A549 (cell line): ENCODE measurements at regions not wholly inside any gene's neighbourhood (a gene's known extent, or its start where the extent isn't known, plus 50 kb on each side); places are given as distances from the start of the nearest gene placed in this dataset.

Source experiments
- HDAC2 ChIP-seq: fragments of 200-600 bp; sonication (generic); IDR thresholded peaks from 2 replicates; pipeline ENCODE4 v1.6.1; 2016
- RNF2 ChIP-seq: fragments of 200-600 bp; sonication (generic); IDR thresholded peaks from 2 replicates; pipeline ENCODE4 v1.6.1; 2016; ENCODE audit warnings: low read depth, mild to moderate bottlenecking, antibody characterized with exemption, moderate library complexity, borderline replicate concordance
- TF ChIP-seq, protein P1 (sequence below): fragments of >200 bp; sonication (Bioruptor Twin); formaldehyde crosslinking; IDR thresholded peaks from 3 replicates; pipeline ENCODE4 v1.5.1; 2016
- TF ChIP-seq, protein P2 (sequence below): IDR thresholded peaks from 2 replicates; pipeline ENCODE4 v1.6.1; 2012; ENCODE audit warnings: low read depth, borderline replicate concordance

DNA sequence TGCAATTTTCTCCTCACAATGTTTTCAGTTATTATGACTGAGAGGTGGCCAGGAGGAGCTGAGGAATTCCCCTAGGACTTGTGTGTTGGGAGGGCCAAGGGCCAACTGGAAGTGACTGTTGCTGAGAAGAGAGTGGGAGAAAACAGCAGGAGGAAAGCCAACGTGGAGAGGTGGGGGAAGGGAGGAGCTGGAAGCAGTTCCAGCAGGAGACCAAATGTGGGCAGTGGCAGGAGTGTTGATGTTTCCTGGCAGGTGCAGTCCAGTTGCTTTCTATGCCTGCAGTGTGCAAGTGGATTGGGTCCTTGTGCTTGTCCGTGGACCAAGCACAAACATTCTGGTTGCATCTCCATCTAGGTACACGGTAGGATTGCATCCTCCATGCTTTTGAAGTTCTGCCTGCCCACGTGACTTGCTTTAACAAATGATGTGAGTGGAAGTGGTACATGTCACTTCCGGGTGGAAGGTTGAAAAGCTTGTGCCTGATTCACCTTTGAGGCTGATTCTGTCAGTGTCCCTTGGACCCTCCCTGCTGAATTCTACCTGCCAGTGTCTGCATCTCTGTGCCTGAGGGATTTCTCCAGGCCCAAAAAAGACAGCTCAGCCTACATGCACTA lies 54.7 kb upstream of the CRHR1 start:
- no peak for TF ChIP-seq RNF2
- no peak for TF ChIP-seq HDAC2
- TF ChIP-seq, protein P1, sequence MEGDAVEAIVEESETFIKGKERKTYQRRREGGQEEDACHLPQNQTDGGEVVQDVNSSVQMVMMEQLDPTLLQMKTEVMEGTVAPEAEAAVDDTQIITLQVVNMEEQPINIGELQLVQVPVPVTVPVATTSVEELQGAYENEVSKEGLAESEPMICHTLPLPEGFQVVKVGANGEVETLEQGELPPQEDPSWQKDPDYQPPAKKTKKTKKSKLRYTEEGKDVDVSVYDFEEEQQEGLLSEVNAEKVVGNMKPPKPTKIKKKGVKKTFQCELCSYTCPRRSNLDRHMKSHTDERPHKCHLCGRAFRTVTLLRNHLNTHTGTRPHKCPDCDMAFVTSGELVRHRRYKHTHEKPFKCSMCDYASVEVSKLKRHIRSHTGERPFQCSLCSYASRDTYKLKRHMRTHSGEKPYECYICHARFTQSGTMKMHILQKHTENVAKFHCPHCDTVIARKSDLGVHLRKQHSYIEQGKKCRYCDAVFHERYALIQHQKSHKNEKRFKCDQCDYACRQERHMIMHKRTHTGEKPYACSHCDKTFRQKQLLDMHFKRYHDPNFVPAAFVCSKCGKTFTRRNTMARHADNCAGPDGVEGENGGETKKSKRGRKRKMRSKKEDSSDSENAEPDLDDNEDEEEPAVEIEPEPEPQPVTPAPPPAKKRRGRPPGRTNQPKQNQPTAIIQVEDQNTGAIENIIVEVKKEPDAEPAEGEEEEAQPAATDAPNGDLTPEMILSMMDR: no peak
- TF ChIP-seq, protein P2, sequence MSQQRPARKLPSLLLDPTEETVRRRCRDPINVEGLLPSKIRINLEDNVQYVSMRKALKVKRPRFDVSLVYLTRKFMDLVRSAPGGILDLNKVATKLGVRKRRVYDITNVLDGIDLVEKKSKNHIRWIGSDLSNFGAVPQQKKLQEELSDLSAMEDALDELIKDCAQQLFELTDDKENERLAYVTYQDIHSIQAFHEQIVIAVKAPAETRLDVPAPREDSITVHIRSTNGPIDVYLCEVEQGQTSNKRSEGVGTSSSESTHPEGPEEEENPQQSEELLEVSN: no peak
